Epithelial cell of prostate (primary cell): ENCODE measurements at regions not wholly inside any gene's neighbourhood (a gene's known extent, or its start where the extent isn't known, plus 50 kb on each side); places are given as distances from the start of the nearest gene placed in this dataset.
"Not testable (repeated sequence)": the region's sequence is repeated elsewhere in the genome, so short reads cannot be mapped to it uniquely, and the experiment has no call there.

ENCODE experiments used
- DNase-seq: peaks from one replicate; pipeline ENCODE4 v3.0.0-alpha.2; 2011; ENCODE audit warnings: low read depth, low spot score
- H3K27ac ChIP-seq: fragments of 450-650 bp; 2 replicates; pipeline ENCODE4 v1.5.1; 2017; ENCODE audit warnings: mild to moderate bottlenecking

DNA sequence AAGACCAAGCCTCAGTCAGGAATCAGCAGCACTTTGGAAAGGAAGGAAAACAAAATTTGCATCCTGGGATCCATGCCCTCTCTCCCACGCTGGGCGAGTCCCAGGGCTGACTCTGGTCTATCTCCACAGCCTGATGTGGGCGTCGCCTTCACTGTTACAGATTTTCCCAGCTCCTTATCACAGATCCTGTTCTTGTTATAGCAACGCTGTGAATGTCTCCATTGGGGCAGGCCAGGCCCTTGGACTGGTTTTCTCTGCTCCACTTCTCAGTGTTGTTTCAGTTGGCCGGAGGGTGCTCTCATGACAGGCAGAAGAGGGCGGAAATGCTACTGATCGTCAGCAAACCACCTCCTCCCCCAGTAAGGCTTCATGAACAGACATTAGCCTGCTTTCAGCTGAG lies 127.9 kb upstream of the CDH11 start:
- no peak for DNase-seq
- no peak overlapping the region for H3K27ac ChIP-seq

DNA sequence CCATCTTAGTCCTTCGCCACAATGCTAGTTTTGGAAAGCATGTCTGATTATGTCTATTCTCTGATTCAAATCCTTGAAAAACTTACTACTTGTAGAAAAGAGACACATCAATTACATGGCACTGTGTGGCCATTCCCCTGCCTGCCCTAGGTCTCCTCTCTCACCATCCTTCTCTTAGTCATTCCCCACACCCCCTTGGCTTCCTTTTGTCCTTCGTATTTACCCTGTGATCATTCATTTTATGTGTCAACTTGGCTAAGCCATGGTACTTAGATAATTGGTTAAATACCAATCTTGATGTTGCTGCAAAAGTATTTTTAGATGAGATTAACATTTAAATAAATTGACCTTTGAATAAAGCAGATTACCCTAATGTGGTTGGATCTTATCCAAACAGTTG lies 122.9 kb upstream of the CDH11 start:
- DNase-seq = no peak
- H3K27ac ChIP-seq = no peak overlapping the region

DNA sequence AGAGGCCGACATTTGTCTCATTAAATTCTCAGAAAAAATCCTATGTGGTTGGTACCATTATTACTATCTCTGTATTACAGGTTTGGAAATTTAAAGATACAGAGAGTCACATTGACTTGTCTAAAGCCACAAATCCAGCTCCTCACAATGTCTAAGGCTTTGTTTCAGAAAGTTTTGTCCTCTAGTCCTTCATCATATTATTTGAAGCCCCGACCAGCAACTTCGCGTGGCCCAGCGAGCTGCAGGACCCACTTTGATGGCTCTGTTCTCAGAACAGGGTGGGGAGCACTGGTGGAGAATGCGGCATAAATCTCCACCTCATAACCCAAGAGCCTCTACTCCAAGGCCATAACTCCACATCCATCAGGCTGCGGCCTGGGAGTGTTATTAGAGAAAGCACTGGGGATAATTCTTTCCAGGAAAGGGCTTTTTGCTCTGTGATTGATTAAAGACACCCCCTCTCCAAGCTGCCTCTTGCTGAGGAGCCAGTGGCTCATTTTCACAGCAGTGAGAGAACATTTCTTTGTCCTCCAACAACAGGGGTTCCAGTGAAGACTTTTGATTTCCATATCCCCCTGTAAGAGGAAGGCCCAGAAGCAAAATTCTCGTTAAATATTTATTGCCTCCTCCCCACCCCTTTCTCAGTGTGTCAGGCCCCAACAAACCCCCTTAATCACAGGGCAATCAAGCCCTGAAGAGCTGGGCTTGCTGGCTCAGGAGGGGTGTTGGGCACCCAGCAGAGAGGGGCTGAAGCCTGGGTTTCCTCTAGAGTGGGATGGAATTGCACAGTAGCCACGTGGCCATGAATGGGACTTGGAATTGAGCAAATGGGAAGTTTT lies 113.7 kb upstream of the CDH11 start:
- no peak for DNase-seq
- H3K27ac ChIP-seq = no peak overlapping the region

DNA sequence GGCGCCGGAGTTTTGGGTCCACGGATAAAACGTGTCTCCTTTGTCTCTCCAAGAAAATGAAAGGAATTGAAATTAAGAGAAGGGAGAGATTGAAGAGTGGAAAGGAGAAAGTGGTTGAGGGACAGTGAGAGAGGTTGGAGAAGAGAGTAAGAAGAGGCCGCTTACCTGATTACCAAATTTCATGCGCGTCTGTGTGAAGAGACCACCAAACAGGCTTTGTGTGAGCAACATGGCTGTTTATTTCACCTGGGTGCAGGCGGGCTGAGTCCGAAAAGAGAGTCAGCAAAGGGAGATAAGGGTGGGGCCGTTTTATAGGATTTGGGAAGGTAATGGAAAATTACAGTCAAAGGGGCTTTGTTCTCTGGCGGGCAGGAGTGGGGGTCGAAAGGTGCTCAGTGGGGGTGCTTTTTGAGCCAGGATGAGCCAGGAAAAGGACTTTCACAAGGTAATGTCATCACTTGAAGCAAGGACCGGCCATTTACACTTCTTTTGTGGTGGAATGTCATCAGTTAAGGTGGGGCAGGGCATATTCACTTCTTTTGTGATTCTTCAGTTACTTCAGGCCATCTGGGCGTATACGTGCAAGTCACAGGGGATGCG lies 113.0 kb upstream of the CDH11 start:
- H3K27ac ChIP-seq, DNase-seq: not testable (repeated sequence)

DNA sequence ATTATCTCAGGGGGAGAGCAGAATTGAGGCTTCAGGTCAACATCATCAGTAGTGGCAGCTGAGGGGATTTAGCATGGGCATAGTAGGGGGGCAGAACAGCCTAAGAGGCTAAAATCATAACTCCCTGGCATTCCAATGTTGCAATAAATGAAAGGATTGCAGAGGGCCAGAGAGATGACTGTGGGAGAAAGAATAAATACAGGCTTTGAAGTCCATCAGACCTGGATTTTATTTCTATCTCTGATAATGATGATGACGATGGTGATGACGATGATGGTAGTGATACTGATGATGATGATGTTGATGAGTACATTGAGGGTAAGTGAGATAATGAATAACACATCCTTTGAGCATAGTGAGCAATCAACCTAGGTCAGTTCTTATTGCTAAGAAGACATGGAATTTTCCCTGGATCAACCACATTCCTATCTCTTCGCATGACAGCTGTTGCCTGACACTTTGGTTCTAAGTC lies 107.4 kb upstream of the CDH11 start:
- H3K27ac ChIP-seq = no peak overlapping the region
- DNase-seq = no peak

DNA sequence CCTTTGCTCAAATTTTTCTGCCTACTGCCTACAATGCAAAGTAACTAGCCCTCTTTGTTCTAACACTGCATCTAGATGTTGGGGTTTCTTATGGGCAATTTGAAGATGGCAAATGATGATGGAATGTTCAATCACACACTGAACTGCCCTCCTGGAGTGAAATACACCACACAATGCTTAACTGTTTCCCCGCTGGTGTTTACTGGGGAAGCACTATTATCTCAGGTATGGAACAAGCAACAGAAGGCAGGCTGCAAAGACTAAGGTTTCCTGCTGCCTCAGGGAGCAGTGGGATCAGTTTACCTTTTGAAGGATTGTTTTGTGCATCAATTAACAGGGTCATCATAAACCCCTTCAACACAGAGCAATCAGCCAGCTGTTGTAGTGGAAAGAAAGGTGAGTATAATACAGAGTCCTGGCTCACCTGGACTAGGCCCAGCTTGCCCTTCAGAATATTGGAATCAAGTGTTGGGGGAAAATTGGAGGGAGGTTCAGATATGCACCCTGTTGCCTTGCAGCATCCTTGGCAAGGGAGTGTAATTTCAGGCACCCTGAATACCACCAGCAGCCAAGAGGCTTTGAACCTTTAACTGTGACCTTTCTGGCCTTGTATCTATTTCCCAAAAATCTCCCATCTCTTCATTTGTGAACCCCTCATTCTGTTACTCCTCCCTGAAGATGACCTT lies 105.4 kb upstream of the CDH11 start:
- H3K27ac ChIP-seq = no peak overlapping the region

DNA sequence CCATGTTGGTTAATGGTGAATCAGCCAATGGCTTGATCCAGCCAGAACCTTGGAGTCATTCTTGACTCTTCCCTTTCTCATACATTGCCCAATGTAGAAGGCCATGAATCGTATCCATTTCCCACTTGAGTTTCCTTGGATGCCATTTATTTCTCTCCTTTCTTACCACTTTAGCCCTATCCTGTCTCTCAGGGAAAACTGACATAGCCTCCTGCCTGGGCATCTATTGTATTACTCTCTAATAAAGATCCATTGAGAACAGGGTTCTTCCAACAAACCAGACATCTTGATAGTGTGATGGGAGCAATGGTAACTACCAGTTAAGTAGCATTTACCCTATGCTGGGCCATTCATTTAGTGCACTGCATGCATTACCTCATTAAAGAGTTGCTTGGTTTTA lies 104.2 kb upstream of the CDH11 start:
- DNase-seq = no peak
- no peak overlapping the region for H3K27ac ChIP-seq

More for the DNA sequence above, 105.4 kb upstream of the CDH11 start:
- DNase-seq = no peak

DNA sequence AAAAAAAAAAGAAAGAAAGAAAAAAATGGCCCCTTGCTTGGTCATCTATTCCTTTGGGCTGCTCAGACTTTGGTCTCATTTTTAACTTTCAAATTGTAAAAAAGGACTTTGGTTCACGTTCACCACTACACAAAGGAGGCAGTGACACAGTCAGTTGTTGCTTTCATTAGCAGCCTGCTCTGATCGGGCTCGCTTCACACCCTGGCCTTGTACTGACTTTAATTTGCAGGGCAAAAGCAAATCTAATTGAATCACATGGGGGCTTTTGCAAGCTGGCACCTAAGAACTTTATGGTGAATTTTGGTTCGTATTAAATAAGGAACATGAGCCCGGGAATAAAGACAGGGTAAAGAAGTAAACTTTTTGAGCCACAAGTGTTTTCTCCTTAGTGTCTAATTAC lies 103.6 kb upstream of the CDH11 start:
- H3K27ac ChIP-seq = no peak overlapping the region
- DNase-seq = no peak

DNA sequence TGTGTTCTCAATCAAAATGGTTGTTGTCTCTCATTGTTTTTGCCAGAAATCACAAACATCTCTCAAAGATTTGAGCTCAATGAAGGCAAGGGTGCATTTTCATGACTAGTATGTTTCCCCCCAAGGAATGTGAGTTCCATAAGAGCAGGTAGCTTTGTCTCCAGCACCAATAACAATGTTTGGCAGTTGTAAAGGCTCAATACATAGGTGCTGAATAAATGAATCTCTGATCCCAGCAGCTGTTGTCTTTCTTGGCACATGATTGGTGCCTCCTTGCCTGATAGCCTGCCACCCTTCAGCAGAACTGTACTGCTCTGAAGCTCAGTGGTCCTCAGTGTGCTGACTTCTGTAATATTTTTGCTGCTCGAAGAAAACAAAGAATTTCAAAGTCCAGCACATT lies 103.1 kb upstream of the CDH11 start:
- DNase-seq = no peak
- H3K27ac ChIP-seq = no peak overlapping the region

DNA sequence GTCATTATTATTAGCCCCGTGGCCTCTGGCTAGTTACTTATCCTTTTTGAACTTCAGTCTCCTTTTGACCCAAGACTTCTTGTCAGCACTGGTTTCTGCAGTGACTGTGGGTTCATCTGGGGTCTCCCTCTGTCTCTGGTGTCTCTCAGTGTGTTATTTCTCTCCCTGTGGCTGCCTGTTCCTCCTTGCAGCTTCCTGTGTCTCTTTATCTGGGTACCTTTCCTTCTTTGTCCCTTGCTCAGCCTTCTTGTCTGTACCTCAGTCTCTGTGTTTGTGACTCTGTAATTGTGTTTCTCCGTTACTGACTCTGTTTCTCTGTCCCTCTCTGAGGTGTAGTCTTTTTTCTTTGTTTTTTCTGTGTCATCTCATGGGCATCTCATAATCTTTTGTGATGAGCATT lies 102.6 kb upstream of the CDH11 start:
- DNase-seq = no peak
- H3K27ac ChIP-seq = no peak overlapping the region

DNA sequence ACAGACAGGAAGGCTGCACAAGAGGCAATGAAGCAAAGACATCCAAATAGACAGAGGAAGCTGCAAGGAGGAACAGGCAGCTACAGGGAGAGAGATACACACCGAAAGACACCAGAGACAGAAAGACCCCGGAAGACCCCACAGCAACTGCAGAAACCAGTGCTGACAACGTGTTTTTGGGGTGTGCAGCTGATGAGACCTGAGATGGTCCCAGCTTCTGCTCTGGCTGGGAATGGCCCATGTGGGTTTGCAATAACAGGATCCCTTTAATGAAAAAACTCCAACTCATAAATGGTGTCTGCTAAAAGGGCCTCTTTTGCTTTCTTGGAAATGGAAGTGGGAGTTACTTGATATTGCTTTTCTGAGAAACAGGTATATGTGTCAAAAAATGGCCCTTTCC lies 101.5 kb upstream of the CDH11 start:
- no peak overlapping the region for H3K27ac ChIP-seq
- no peak for DNase-seq

DNA sequence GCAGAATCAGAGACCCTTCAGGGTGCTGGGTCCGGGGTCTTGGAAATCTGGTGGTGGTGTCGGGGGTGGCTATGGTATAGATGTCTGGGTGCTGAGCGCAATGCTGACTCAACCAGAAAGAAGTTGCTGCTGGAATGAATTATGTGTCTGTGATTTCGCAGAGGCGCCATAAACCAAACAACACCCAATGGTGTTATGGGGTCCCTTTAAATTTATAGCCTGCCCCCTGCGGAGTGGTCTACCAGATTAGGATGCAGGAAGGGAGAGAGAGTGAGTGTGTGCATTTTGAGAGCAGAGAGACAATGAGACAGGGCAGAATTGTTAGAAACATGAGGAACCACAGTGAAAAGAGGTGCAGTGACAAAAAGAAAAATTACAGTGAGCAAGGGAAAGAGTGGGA lies 100.7 kb upstream of the CDH11 start:
- H3K27ac ChIP-seq = no peak overlapping the region

DNA sequence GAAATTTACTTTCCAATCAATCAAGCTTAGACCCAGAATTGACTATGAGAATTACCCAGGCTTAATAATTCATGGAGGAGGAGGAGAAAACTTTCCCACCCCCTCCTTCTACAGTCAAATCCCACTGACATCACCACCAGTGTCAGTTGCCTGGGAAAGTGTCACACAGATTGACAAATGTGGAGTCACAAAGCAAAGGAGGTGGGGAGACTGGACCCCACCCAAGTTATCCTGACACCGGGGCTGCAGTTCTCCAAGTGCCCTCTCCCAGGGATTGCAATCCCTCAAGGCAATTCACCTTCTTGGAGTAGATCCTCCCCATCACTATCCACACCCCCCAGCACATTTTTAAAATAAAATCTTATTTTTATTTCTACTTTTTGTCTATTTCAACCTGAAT lies 100.2 kb upstream of the CDH11 start:
- no peak for DNase-seq

More for the DNA sequence above, 100.7 kb upstream of the CDH11 start:
- DNase-seq = no peak

DNA sequence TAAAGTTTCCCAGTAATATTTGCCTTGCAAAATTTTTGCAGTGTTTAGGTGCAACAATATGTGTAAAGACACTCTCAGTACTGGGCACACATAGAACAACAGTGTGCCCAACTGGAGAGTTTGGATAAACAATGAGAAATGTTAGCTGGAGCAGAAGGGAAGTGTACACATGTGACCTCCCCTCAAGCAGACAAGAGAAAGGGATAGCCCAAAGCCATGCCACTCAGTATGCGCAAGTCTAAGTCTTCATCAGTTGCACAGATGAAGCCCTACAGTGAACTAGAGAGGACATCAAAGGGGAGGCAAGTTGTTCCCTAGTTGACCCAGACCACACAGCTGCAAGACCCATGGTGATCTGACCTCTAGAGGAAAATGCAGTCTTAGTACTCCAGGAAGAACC lies 97.9 kb upstream of the CDH11 start:
- DNase-seq = no peak
- H3K27ac ChIP-seq = no peak overlapping the region

More for the DNA sequence above, 100.2 kb upstream of the CDH11 start:
- no peak overlapping the region for H3K27ac ChIP-seq

DNA sequence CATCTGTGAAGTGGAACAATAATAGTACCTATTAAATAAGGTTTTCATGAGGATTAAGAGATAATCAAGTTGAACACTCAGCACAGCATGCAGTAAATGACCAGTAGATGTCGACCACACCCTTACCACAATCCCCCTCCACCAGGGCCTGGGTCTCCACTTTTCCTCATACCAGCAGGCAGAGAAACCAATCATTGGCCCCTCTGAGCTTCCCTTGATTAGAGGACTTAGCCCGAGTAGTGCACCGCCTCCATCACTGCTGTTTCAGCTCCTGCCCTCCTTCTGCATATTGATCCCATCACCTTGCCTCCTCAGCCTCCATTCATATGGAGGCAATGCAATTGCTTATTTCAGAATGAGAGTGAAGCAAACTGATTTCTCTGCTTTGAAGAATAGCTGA lies 96.5 kb upstream of the CDH11 start:
- no peak overlapping the region for H3K27ac ChIP-seq
- DNase-seq = no peak

DNA sequence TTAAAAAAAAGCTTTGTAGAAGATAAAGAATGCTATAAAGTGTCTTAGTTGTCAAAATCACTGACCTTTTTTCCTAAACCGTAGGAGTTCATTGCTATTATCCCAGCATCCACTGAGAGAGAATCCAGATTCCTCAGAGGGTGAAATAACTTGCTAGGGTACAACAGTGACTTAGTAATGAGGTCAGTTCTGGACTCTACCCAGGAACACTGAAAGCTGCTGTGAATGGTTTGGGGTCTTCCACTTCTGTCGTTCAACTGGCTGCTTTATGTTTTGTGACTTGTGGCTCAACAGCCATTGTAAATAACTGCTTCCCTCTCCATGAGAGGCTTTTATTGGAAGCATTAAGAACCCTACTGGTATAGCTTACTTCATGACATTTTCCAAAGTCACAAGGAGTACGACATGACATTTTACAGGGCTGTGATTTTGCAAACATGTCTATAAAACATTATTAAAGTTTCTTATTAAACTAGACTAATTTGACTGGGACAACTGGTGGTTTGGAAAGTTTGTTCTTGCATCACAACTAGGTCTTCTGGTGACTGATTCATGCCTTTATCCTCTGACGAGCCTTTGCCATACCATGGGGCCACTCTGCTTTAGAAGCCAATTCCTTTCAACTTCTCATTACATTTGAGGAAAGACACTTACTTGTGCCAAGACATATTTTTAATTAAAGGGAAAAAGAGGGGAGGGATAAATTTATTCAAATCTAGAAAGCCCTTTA lies 92.2 kb upstream of the CDH11 start:
- no peak overlapping the region for H3K27ac ChIP-seq
- DNase-seq = no peak

DNA sequence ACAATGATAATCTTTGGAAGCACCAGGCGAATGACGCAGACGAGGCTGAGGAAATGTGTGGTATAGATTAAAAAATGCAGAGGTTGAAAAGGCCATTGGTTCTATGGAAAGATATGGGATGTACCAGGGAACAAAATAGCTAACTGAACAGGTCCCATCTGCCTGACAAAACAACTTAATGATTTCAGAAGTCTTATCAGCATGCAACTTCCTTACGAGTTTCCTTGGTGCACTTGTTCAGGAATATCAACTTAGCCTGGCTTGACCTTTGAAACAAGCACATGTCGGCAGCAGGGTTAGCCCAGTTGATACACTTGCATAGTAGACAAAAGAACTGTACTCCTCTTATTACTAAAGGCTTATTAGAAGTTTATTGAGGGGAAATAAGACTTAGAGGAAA lies 90.9 kb upstream of the CDH11 start:
- no peak for DNase-seq
- no peak overlapping the region for H3K27ac ChIP-seq

DNA sequence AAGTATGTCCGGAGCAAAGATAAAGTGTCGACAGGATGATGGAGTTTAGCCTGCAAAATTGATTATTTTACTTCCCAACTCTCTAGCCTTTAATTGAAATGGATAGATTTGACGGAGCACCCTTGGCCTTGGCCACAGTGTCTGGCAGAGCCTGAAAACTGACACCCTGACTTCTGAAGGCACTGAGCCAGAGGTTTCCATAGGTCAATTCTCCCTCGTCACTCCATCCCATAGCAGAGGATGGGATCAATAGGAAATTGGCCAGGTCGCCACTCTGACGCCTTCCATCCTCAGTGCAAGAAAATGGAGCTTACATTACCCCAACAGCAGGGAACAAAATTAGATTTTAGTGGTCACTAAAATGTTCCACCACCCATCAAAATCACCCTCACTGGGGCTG lies 90.4 kb upstream of the CDH11 start:
- H3K27ac ChIP-seq = no peak overlapping the region
- DNase-seq = no peak

DNA sequence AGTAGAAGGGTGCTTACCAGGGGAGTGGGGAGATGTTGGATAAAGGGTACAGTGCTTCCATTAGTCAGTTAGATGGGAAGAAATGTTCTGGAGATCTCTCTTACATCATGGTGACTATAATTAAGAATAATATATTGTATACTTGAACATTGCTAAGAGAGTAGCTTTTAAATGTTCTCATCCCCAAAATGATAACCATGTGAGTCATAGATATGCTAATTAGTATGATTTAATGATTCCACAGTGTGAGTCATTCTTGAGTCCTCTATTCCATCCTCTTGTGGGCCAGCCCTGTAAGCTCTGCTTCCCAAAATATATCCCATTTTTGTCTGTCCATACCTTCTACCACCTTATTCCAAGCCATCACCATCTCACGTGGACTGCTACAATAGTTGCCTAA lies 80.6 kb upstream of the CDH11 start:
- DNase-seq = no peak
- H3K27ac ChIP-seq = no peak overlapping the region

DNA sequence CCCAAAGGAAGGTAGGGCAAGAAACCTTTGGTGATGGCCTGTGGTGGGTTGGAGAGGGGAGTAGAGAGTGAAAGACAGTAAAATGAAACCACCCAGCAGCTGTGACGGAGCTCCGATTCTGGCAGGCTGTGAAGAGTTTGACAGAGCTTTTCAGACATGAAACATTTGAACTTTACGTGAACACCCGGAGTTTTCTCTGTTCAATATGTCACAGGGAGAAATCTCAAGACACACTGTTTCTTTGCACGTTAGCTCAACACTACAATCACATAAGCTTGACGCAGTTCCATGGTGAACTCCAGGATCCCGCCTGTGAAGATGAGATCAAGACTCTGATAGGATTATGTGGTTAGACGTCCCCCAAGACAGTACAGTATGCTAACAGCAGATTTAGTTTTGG lies 79.6 kb upstream of the CDH11 start:
- H3K27ac ChIP-seq = no peak overlapping the region
- DNase-seq = no peak

DNA sequence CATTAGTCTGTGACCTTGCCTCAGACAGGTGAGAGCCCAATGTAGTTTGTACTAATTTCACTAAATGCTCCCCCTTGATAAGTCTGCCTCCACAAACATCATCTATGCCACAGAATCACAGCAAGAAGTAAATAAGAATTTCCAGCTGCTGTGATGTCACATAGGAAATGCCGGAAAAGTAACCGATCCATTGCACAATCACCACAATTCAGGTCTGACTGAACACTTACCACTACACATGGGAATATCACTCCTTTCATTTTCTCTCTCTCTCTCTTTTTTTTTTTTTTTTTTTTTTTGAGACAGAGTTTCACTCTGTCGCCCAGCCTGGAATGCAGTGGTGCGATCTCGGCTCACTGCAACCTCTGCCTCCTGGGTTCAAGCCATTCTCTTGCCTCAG lies 79.0 kb upstream of the CDH11 start:
- no peak for DNase-seq
- no peak overlapping the region for H3K27ac ChIP-seq
